ENCODE measurements at regions not wholly inside any gene's neighbourhood (a gene's known extent, or its start where the extent isn't known, plus 50 kb on each side); places are given as distances from the start of the nearest gene placed in this dataset.

GRCh38 chr4:187433141-187433540 is 562.4 kb upstream of the ZFP42 start:
- no peak for TF ChIP-seq GATA3 (IDR thresholded peaks at IDR 0.05; ENCODE audit: low read depth, low read length)
- no peak for TF ChIP-seq GATA2 (IDR thresholded peaks at IDR 0.05; ENCODE audit: low read depth, low read length)
